ENCODE measurements at regions not wholly inside any gene's neighbourhood (a gene's known extent, or its start where the extent isn't known, plus 50 kb on each side); places are given as distances from the start of the nearest gene placed in this dataset.

DNA sequence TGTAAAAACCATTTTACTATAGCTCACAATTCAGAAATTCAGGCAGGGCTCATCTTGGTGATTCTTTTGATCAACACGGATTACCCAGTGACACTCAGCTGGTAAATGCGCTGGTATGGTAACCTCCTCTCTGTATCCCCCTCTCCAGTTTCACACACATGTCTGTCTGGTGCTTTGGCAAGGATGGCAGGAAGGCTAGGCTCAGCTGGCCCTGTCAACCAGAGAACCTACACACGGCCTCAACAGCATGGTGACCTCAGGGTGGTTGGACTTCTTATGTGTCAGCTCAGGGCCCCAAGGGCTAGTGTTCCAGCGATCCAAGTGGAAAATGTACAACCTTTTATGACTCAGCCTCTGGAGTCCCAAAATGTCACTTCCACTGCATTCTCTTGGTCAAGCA is 55.7 kb upstream of the EOLA2 start:
- TF ChIP-seq, protein P1, sequence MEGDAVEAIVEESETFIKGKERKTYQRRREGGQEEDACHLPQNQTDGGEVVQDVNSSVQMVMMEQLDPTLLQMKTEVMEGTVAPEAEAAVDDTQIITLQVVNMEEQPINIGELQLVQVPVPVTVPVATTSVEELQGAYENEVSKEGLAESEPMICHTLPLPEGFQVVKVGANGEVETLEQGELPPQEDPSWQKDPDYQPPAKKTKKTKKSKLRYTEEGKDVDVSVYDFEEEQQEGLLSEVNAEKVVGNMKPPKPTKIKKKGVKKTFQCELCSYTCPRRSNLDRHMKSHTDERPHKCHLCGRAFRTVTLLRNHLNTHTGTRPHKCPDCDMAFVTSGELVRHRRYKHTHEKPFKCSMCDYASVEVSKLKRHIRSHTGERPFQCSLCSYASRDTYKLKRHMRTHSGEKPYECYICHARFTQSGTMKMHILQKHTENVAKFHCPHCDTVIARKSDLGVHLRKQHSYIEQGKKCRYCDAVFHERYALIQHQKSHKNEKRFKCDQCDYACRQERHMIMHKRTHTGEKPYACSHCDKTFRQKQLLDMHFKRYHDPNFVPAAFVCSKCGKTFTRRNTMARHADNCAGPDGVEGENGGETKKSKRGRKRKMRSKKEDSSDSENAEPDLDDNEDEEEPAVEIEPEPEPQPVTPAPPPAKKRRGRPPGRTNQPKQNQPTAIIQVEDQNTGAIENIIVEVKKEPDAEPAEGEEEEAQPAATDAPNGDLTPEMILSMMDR (IDR thresholded peaks at IDR 0.05) = no peak
- no peak for TF ChIP-seq POLR2AphosphoS5 (IDR thresholded peaks at IDR 0.05)
